NCI-H1436 treated with DMSO at 0.1 percent for 48 hours (cell line): ENCODE measurements at regions not wholly inside any gene's neighbourhood (a gene's known extent, or its start where the extent isn't known, plus 50 kb on each side); places are given as distances from the start of the nearest gene placed in this dataset.
"Not testable (repeated sequence)": the region's sequence is repeated elsewhere in the genome, so short reads cannot be mapped to it uniquely, and the experiment has no call there.

Experiments used
- DNase-seq: peaks from one replicate; lab custom pipeline; 2025; lab: John Stamatoyannopoulos, UW

GRCh38 chr2:242048479-242048878 lies 178.9 kb downstream of the RTP5 start:
- no peak for DNase-seq

GRCh38 chr2:242049492-242049891 lies 180.0 kb downstream of the RTP5 start:
- DNase-seq: not testable (repeated sequence)

GRCh38 chr2:242051463-242051862 lies 181.9 kb downstream of the RTP5 start:
- DNase-seq: no peak

- DNase-seq: no peak
Measured at GRCh38 chr2:242052421-242052820, 182.9 kb downstream of the RTP5 start.

- no peak for DNase-seq
Measured at GRCh38 chr2:242053921-242054320, 184.4 kb downstream of the RTP5 start.

GRCh38 chr2:242054406-242054805 lies 184.9 kb downstream of the RTP5 start:
- DNase-seq: no peak

- no peak for DNase-seq
Measured at GRCh38 chr2:242054881-242055801, 185.6 kb downstream of the RTP5 start.

- no peak for DNase-seq
Measured at GRCh38 chr2:242056026-242056425, 186.5 kb downstream of the RTP5 start.

- no peak for DNase-seq
Measured at GRCh38 chr2:242056785-242057184, 187.3 kb downstream of the RTP5 start.

GRCh38 chr2:242057379-242058040 lies 188.0 kb downstream of the RTP5 start:
- no peak for DNase-seq

GRCh38 chr2:242058116-242058680 lies 188.7 kb downstream of the RTP5 start:
- DNase-seq: no peak

GRCh38 chr2:242059566-242059965 lies 190.0 kb downstream of the RTP5 start:
- no peak for DNase-seq

- no peak for DNase-seq
Measured at GRCh38 chr2:242060212-242060835, 190.8 kb downstream of the RTP5 start.

- not testable (repeated sequence) for DNase-seq
Measured at GRCh38 chr2:242061930-242062329, 192.4 kb downstream of the RTP5 start.

- DNase-seq: no peak
Measured at GRCh38 chr2:242063436-242063835, 193.9 kb downstream of the RTP5 start.

GRCh38 chr2:242063850-242064249 lies 194.3 kb downstream of the RTP5 start:
- no peak for DNase-seq

- no peak for DNase-seq
Measured at GRCh38 chr2:242064364-242065250, 195.1 kb downstream of the RTP5 start.

- DNase-seq: no peak
Measured at GRCh38 chr2:242065426-242065825, 195.9 kb downstream of the RTP5 start.

GRCh38 chr2:242069018-242069417 lies 199.5 kb downstream of the RTP5 start:
- DNase-seq: no peak

- not testable (repeated sequence) for DNase-seq
Measured at GRCh38 chr2:242069938-242070395, 200.4 kb downstream of the RTP5 start.

- not testable (repeated sequence) for DNase-seq
Measured at GRCh38 chr2:242070726-242071125, 201.2 kb downstream of the RTP5 start.
